UCSD-AML1 (cell line): ENCODE measurements at regions not wholly inside any gene's neighbourhood (a gene's known extent, or its start where the extent isn't known, plus 50 kb on each side); places are given as distances from the start of the nearest gene placed in this dataset.
"Not testable (repeated sequence)": the region's sequence is repeated elsewhere in the genome, so short reads cannot be mapped to it uniquely, and the experiment has no call there.

ENCODE experiments used
- DNase-seq: peaks from one replicate; lab custom pipeline; 2025; ENCODE audit not compliant: unreplicated experiment; lab: John Stamatoyannopoulos, UW

- not testable (repeated sequence) for DNase-seq
These were observed 51.5 kb upstream of the CDC42EP3 start for GRCh38 chr2:37722971-37723370.

- DNase-seq = no peak
These were observed 58.8 kb upstream of the CDC42EP3 start for GRCh38 chr2:37730037-37730818.

GRCh38 chr2:37732412-37732811 lies 61.0 kb upstream of the CDC42EP3 start:
- not testable (repeated sequence) for DNase-seq

- no peak for DNase-seq
These were observed 61.8 kb upstream of the CDC42EP3 start for GRCh38 chr2:37733251-37733650.

GRCh38 chr2:37733955-37734354 lies 62.5 kb upstream of the CDC42EP3 start:
- not testable (repeated sequence) for DNase-seq

GRCh38 chr2:37734891-37735523 lies 63.6 kb upstream of the CDC42EP3 start:
- not testable (repeated sequence) for DNase-seq

GRCh38 chr2:37735524-37735910 lies 64.1 kb upstream of the CDC42EP3 start:
- not testable (repeated sequence) for DNase-seq

- DNase-seq = no peak
These were observed 66.1 kb upstream of the CDC42EP3 start for GRCh38 chr2:37737507-37737906.

- DNase-seq = no peak
These were observed 66.9 kb upstream of the CDC42EP3 start for GRCh38 chr2:37738266-37738885.

- DNase-seq = no peak
These were observed 67.7 kb upstream of the CDC42EP3 start for GRCh38 chr2:37739153-37739552.

GRCh38 chr2:37740164-37740739 lies 68.8 kb upstream of the CDC42EP3 start:
- DNase-seq = no peak

GRCh38 chr2:37742286-37742685 lies 70.8 kb upstream of the CDC42EP3 start:
- DNase-seq = no peak

GRCh38 chr2:37744010-37744409 lies 72.6 kb upstream of the CDC42EP3 start:
- no peak for DNase-seq

GRCh38 chr2:37744961-37745360 lies 73.5 kb upstream of the CDC42EP3 start:
- DNase-seq = not testable (repeated sequence)

GRCh38 chr2:37746011-37746410 lies 74.6 kb upstream of the CDC42EP3 start:
- DNase-seq = not testable (repeated sequence)

- DNase-seq = no peak
These were observed 75.4 kb upstream of the CDC42EP3 start for GRCh38 chr2:37746883-37747282.

GRCh38 chr2:37748541-37748940 lies 77.1 kb upstream of the CDC42EP3 start:
- DNase-seq = no peak

GRCh38 chr2:37750286-37750685 lies 78.8 kb upstream of the CDC42EP3 start:
- DNase-seq = not testable (repeated sequence)

- no peak for DNase-seq
These were observed 81.3 kb upstream of the CDC42EP3 start for GRCh38 chr2:37752766-37753165.

GRCh38 chr2:37753758-37754157 lies 82.3 kb upstream of the CDC42EP3 start:
- no peak for DNase-seq

GRCh38 chr2:37755961-37756559 lies 84.6 kb upstream of the CDC42EP3 start:
- DNase-seq = not testable (repeated sequence)
